ENCODE measurements at regions not wholly inside any gene's neighbourhood (a gene's known extent, or its start where the extent isn't known, plus 50 kb on each side); places are given as distances from the start of the nearest gene placed in this dataset.

- TF ChIP-seq REST (IDR thresholded peaks at IDR 0.05; ENCODE audit: borderline replicate concordance), result no peak
- no peak for TF ChIP-seq CTCF (IDR thresholded peaks at IDR 0.05; ENCODE audit: poor library complexity, severe bottlenecking)
- no peak for TF ChIP-seq POLR2AphosphoS5 (IDR thresholded peaks at IDR 0.05)
- no peak for TF ChIP-seq EP300 (conservative IDR thresholded peaks at IDR 0.05; ENCODE audit: poor library complexity, severe bottlenecking)
- no peak for TF ChIP-seq EZH2 (IDR thresholded peaks at IDR 0.05; ENCODE audit: borderline replicate concordance, insufficient read depth, low read length, poor library complexity, severe bottlenecking)
- no peak for TF ChIP-seq MXI1 (conservative IDR thresholded peaks at IDR 0.05; ENCODE audit: poor library complexity, severe bottlenecking)
- no peak for TF ChIP-seq TAF1 (IDR thresholded peaks at IDR 0.05; ENCODE audit: low read depth)
Observed at GRCh38 chr6:141208101-141208500, 924.6 kb upstream of the GJE1 start.

All from neural cell (in vitro differentiated cells).